ENCODE measurements at regions not wholly inside any gene's neighbourhood (a gene's known extent, or its start where the extent isn't known, plus 50 kb on each side); places are given as distances from the start of the nearest gene placed in this dataset.

GRCh38 chr13:40120288-40120687 lies 464.8 kb downstream of the COG6 start:
- Histone ChIP-seq H4K20me1 (ENCODE audit: control insufficient read depth, extremely low read depth, insufficient read depth, low read length) (no peaks in the 10 kb centered on the region), H3K9me3 (ENCODE audit: control insufficient read depth, low read depth, low read length) (no peaks in the 10 kb centered on the region), H3K4me3 (ENCODE audit: control insufficient read depth in 2 of 3, extremely low read depth in 1 of 3, insufficient read depth in 2 of 3, low read depth in 1 of 3, low read length in 3 of 3) (no peak overlapping the region), H3K27me3 (ENCODE audit: control insufficient read depth, extremely low read depth, insufficient read depth, low read length) (no peaks in the 10 kb centered on the region), H3K9ac (ENCODE audit: control insufficient read depth, extremely low read depth, insufficient read depth, low read length) (no peak overlapping the region), H3K79me2 (ENCODE audit: control insufficient read depth, insufficient read depth, low read length) (no peaks in the 10 kb centered on the region), H2AFZ (ENCODE audit: control insufficient read depth, low read length) (no peak overlapping the region), H3K27ac (ENCODE audit: control insufficient read depth, insufficient read depth, low read length) (no peak overlapping the region), H3K4me2 (ENCODE audit: control insufficient read depth, extremely low read depth, insufficient read depth, low read depth, low read length) (no peak overlapping the region), H3K9me1 (ENCODE audit: control insufficient read depth, extremely low read depth, insufficient read depth, low read length) (no peaks in the 10 kb centered on the region), H3K4me1 (ENCODE audit: control insufficient read depth, extremely low read depth, insufficient read depth, low read length) (peaks cover 12% of the 10 kb centered on the region), H3K36me3 (ENCODE audit: control insufficient read depth in 2 of 2, extremely low read depth in 1 of 2, insufficient read depth in 2 of 2, low read length in 2 of 2) (no peaks in the 10 kb centered on the region)
- TF ChIP-seq EZH2 (IDR thresholded peaks at IDR 0.05; ENCODE audit: low read length) = no peak
- TF ChIP-seq CTCF (optimal IDR thresholded peaks at IDR 0.05 in 1 of 3, IDR thresholded peaks at IDR 0.05 in 1 of 3, conservative IDR thresholded peaks at IDR 0.05 in 1 of 3; ENCODE audit: extremely low read depth in 1 of 3, insufficient read depth in 2 of 3, low read length in 3 of 3) = no peak
- DNase-seq (ENCODE audit: low read depth, low spot score) (no peak), FAIRE-seq (no peak)
- dilution Hi-C loops (cut with MboI; ENCODE audit: extremely low pct_ligation_motif_present, low sequenced_read_pairs) = no loop called here

GRCh38 chr13:40120781-40121180 lies 465.3 kb downstream of the COG6 start:
- Histone ChIP-seq H3K9ac (ENCODE audit: control insufficient read depth, extremely low read depth, insufficient read depth, low read length) (no peak overlapping the region), H3K79me2 (ENCODE audit: control insufficient read depth, insufficient read depth, low read length) (no peaks in the 10 kb centered on the region), H2AFZ (ENCODE audit: control insufficient read depth, low read length) (no peak overlapping the region), H3K9me3 (ENCODE audit: control insufficient read depth, low read depth, low read length) (no peaks in the 10 kb centered on the region), H3K9me1 (ENCODE audit: control insufficient read depth, extremely low read depth, insufficient read depth, low read length) (no peaks in the 10 kb centered on the region), H3K4me2 (ENCODE audit: control insufficient read depth, extremely low read depth, insufficient read depth, low read depth, low read length) (no peak overlapping the region), H3K4me1 (ENCODE audit: control insufficient read depth, extremely low read depth, insufficient read depth, low read length) (peaks cover 8% of the 10 kb centered on the region), H3K4me3 (ENCODE audit: control insufficient read depth in 2 of 3, extremely low read depth in 1 of 3, insufficient read depth in 2 of 3, low read depth in 1 of 3, low read length in 3 of 3) (no peak overlapping the region), H3K27me3 (ENCODE audit: control insufficient read depth, extremely low read depth, insufficient read depth, low read length) (no peaks in the 10 kb centered on the region), H3K36me3 (ENCODE audit: control insufficient read depth in 2 of 2, extremely low read depth in 1 of 2, insufficient read depth in 2 of 2, low read length in 2 of 2) (no peaks in the 10 kb centered on the region), H3K27ac (ENCODE audit: control insufficient read depth, insufficient read depth, low read length) (no peak overlapping the region), H4K20me1 (ENCODE audit: control insufficient read depth, extremely low read depth, insufficient read depth, low read length) (no peaks in the 10 kb centered on the region)
- TF ChIP-seq CTCF (optimal IDR thresholded peaks at IDR 0.05 in 1 of 3, IDR thresholded peaks at IDR 0.05 in 1 of 3, conservative IDR thresholded peaks at IDR 0.05 in 1 of 3; ENCODE audit: extremely low read depth in 1 of 3, insufficient read depth in 2 of 3, low read length in 3 of 3) = no peak
- no peak for TF ChIP-seq EZH2 (IDR thresholded peaks at IDR 0.05; ENCODE audit: low read length)
- DNase-seq (ENCODE audit: low read depth, low spot score) (no peak), FAIRE-seq (no peak)
- dilution Hi-C loops (cut with MboI; ENCODE audit: extremely low pct_ligation_motif_present, low sequenced_read_pairs) = no loop called here

Measured in keratinocyte (primary cell).